NT2/D1 (cell line): ENCODE measurements at regions not wholly inside any gene's neighbourhood (a gene's known extent, or its start where the extent isn't known, plus 50 kb on each side); places are given as distances from the start of the nearest gene placed in this dataset.

Experiments used
- SUZ12 ChIP-seq: IDR thresholded peaks from 2 replicates; pipeline ENCODE4 v1.6.1; 2011; ENCODE audit not compliant: insufficient read length, insufficient read depth; ENCODE audit errors: extremely low read depth
- ZNF274 ChIP-seq: IDR thresholded peaks from 2 replicates; pipeline ENCODE4 v1.6.1; 2011; ENCODE audit warnings: mild to moderate bottlenecking, low read depth, low read length

DNA sequence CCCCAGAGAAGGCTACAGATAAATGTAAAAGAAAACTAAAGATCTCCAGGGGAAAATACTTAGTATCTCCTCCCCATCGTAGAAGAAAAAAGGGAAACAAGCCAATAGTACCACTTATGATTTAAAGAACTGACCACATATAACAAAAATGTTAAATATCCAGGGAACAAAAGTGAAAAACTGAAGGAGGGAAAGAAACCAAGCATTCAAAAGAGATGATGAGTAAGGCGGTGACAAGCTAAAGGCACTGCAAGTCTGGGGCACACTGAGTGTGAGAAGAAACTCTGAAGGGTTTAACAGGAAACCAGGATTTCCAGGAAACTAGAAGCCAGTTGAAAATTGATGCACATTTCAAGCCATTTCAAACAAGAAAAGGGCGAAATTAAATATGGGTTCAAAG lies 226.3 kb downstream of the AHR start:
- no peak for TF ChIP-seq SUZ12
- TF ChIP-seq ZNF274 = no peak
